ENCODE measurements at regions not wholly inside any gene's neighbourhood (a gene's known extent, or its start where the extent isn't known, plus 50 kb on each side); places are given as distances from the start of the nearest gene placed in this dataset.

DNA sequence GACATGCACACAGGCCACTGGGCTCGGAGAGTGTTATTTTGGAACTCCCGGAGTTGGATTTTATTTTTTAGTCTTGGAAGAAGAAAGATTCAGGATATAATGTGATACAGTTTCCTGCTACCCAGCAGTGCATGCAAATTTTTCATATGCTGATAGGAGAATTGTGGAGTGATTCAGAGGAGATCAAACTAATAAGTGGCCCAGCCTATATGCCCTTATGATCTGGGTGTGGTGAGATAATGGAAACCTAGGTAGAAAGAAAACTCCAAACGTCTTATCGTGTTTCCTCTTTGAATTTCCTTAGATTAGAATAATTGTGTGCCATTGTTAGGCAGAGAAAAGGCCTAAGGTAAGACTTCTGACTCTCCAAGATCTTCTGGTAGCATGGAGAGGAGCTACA is 401.2 kb upstream of the BTBD3 start:
- in situ Hi-C loops (cut with MboI; ENCODE audit: low sequenced_read_pairs, unreplicated experiment): no loop called here
- DNase-seq (ENCODE audit: low spot score): no peak
- TF ChIP-seq, protein P1, sequence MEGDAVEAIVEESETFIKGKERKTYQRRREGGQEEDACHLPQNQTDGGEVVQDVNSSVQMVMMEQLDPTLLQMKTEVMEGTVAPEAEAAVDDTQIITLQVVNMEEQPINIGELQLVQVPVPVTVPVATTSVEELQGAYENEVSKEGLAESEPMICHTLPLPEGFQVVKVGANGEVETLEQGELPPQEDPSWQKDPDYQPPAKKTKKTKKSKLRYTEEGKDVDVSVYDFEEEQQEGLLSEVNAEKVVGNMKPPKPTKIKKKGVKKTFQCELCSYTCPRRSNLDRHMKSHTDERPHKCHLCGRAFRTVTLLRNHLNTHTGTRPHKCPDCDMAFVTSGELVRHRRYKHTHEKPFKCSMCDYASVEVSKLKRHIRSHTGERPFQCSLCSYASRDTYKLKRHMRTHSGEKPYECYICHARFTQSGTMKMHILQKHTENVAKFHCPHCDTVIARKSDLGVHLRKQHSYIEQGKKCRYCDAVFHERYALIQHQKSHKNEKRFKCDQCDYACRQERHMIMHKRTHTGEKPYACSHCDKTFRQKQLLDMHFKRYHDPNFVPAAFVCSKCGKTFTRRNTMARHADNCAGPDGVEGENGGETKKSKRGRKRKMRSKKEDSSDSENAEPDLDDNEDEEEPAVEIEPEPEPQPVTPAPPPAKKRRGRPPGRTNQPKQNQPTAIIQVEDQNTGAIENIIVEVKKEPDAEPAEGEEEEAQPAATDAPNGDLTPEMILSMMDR (IDR thresholded peaks at IDR 0.05; ENCODE audit: borderline replicate concordance, control extremely low read depth, extremely low read depth, insufficient read depth, missing control alignments): no peak

DNA sequence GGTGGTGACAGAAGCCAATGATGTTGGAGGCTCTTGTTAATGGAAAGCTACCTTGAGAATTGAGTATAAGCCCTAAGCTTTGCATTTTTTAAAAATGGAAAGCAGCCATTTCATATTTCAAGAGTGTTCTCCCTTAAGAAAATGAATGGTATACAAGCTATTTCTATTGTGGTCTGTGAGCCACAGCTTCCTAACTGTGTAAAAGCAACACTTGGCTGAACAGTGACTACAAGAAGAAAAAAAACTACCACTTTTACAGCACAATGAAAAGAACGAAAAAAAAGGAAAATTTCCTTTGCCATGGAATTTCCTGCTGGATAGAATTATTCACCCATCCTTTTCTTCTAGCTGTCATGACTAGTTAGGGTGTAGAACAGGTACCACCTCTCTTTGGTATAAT is 397.1 kb upstream of the BTBD3 start:
- in situ Hi-C loops (cut with MboI; ENCODE audit: low sequenced_read_pairs, unreplicated experiment): no loop called here
- no peak for DNase-seq (ENCODE audit: low spot score)

DNA sequence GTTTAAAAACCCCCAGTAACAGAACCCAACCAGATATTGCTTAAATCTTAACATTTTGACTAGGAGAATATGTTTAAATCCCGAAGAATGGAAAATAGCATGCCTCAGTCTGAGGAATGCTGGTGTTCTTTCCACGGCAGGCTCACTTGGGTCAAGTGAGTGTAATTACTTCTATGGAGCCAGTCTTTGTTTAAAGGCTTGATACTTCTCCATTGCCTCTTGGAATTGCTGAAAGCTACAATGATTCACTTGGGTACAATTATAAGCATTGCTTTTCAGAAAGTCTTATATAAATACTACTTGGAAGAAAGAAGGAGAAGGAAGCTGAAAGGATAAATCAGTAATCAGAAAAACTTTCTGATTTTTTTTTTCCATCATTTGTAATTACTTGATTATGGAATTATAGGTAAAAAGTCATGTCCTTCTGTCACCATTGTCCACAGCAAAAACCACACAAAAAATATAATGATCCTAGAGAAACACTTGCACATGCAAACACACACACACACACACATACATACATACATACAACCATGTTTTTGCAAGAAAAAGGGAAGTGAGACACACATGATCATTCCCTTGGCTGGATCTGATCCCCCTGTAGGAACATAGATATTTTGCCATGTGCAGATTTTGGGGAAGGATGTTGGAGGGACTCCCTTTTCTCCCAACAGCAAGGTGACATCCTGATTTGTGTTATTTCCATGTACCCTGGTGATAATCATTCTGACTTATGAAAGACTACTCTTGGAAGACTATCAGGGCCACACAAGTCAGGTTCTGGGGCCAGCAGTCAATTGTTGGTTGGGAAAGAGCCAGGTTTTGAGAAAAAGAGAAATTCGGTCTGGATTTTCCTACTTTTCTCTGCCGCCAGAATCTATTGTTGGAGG is 396.0 kb upstream of the BTBD3 start:
- DNase-seq (ENCODE audit: low spot score): no peak
- in situ Hi-C loops (cut with MboI; ENCODE audit: low sequenced_read_pairs, unreplicated experiment): no loop called here
- TF ChIP-seq, protein P1 (IDR thresholded peaks at IDR 0.05; ENCODE audit: borderline replicate concordance, control extremely low read depth, extremely low read depth, insufficient read depth, missing control alignments): no peak

More for the DNA sequence above, 397.1 kb upstream of the BTBD3 start:
- TF ChIP-seq, protein P1 (IDR thresholded peaks at IDR 0.05; ENCODE audit: borderline replicate concordance, control extremely low read depth, extremely low read depth, insufficient read depth, missing control alignments): no peak

DNA sequence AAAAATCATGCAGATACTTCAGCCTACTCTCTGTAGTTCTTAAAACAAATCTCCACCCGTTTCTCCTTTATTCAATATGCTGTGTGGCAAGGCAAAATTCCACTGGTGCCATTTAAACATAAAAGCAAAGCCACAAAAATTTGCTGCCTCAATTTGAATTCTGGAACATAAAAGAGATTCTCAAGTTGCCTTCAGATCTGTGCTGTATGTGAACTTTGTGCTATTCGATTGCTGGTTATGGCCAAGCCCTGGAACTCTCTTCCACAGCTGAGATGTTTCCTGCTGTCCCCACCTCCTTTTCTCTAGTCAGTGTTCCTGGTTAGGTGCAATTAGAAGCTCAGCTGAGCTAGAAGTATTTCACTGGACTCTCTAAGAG is 395.3 kb upstream of the BTBD3 start:
- in situ Hi-C loops (cut with MboI; ENCODE audit: low sequenced_read_pairs, unreplicated experiment): no loop called here
- DNase-seq (ENCODE audit: low spot score): no peak
- TF ChIP-seq, protein P1 (IDR thresholded peaks at IDR 0.05; ENCODE audit: borderline replicate concordance, control extremely low read depth, extremely low read depth, insufficient read depth, missing control alignments): no peak

DNA sequence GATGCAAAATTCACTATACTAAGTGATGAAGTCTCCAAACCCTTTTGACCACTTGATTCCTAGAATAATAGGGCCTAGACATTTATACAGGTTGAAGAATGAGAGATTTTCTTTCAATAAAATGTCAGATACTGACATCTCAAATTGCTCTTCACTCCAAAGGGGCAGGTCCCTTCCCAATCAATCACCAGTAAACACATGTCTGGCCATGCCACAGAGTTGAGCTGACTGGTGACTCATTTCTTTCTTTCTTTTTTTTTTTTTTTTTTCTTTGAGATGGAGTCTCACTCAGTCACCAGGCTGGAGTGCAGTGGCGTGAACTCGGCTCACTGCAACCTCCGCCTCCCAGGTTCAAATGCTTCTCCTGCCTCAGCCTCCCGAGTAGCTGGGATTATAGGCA is 388.6 kb upstream of the BTBD3 start:
- DNase-seq (ENCODE audit: low spot score): no peak
- in situ Hi-C loops (cut with MboI; ENCODE audit: low sequenced_read_pairs, unreplicated experiment): loop anchor here (25.0 kb wide), 2 partner anchors 842 to 967 kb away; no protein-coding TSS in a partner anchor
- TF ChIP-seq, protein P1 (IDR thresholded peaks at IDR 0.05; ENCODE audit: borderline replicate concordance, control extremely low read depth, extremely low read depth, insufficient read depth, missing control alignments): no peak

DNA sequence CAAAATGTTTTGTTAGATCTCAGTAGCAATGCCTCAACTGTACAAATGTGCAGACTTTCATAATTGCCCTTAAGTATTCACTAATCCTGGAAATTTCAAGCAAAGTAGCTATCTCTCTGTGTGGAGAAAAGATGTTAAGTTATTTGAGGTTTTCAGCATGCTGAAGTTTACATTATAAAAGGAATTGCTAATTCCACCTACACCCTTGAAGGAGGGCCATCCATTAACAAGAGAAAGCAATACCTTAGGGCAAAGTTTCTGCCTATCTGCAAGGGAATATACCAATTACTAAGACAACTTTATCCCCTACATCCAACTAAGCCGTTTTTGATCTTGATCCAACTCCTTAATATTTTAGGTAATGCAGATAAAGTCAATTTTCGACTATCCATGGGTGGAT is 380.7 kb upstream of the BTBD3 start:
- in situ Hi-C loops (cut with MboI; ENCODE audit: low sequenced_read_pairs, unreplicated experiment): loop anchor here (25.0 kb wide), 2 partner anchors 850 to 975 kb away; no protein-coding TSS in a partner anchor
- TF ChIP-seq, protein P1 (IDR thresholded peaks at IDR 0.05; ENCODE audit: borderline replicate concordance, control extremely low read depth, extremely low read depth, insufficient read depth, missing control alignments): no peak
- no peak for DNase-seq (ENCODE audit: low spot score)

All from GM13976 (cell line).